GM12878 (cell line): ENCODE measurements at regions not wholly inside any gene's neighbourhood (a gene's known extent, or its start where the extent isn't known, plus 50 kb on each side); places are given as distances from the start of the nearest gene placed in this dataset.

Source experiments
- ATAC-seq: fragments of 200-7000 bp; cut with Tn5 transposase; 3 replicates; pipeline ENCODE4 v1.9.1; 2020; ENCODE audit warnings: mild to moderate bottlenecking, moderate library complexity
- BruUV-seq: library from RNA; stranded (reverse); fragments of 400-500 nt; replicated peaks from 2 replicates; lab custom pipeline; 2021; lab: Mats Ljungman, UMichigan
- CTCF ChIA-PET: fragments of 300-600 bp; sonication (Branson Sonifier 250); formaldehyde crosslinking; extraction: SDS; loops from one replicate; lab custom pipeline; 2021; ENCODE audit warnings: inconsistent platforms; lab: Yijun Ruan, JAX
- POLR2A ChIA-PET: fragments of 350-600 bp; formaldehyde crosslinking; extraction: SDS; loops from one replicate; lab custom pipeline; 2021; ENCODE audit warnings: inconsistent platforms; lab: Charles Lee
- RAD21 ChIA-PET: fragments of 300-600 bp; sonication (Branson Sonifier 250); formaldehyde crosslinking; loops from one replicate; lab custom pipeline; 2023; ENCODE audit warnings: antibody characterized with exemption; ENCODE audit not compliant: unreplicated experiment; lab: Charles Lee
- SMC1A ChIA-PET: fragments of 300-600 bp; sonication (Branson Sonifier 250); formaldehyde crosslinking; loops from one replicate; lab custom pipeline; 2023; ENCODE audit not compliant: unreplicated experiment, uncharacterized antibody; lab: Charles Lee
- DNase-seq: peaks from one replicate; pipeline ENCODE4 v3.0.0-alpha.2; 2011; ENCODE audit warnings: low read depth, low spot score
- FAIRE-seq: peaks from 3 replicates; lab custom pipeline; 2011; peaks lifted over from hg19 to GRCh38; lab: Jason Lieb, UNC
- H2AFZ ChIP-seq: 2 replicates; pipeline ENCODE4 v1.6.0; 2011; ENCODE audit warnings: low read depth, low read length, control low read depth; ENCODE audit not compliant: control insufficient read depth
- H3K27ac ChIP-seq: 2 replicates; pipeline ENCODE4 v1.5.1; 2011; ENCODE audit warnings: control low read depth; ENCODE audit not compliant: control insufficient read depth, insufficient read depth
- H3K27me3 ChIP-seq, 2 experiments: replicated peaks in 1 of 2; 2 replicates each; pipeline versions ENCODE4 v1.6.0 to v1.6.1; 2011; ENCODE audit warnings: low read length in 1 of 2; ENCODE audit not compliant: control insufficient read depth in 2 of 2, insufficient read depth in 2 of 2
- H3K36me3 ChIP-seq, 2 experiments: 2 replicates each; pipeline ENCODE4 v1.5.1; 2011; ENCODE audit warnings: low read length in 1 of 2; ENCODE audit not compliant: control insufficient read depth in 2 of 2, insufficient read depth in 2 of 2
- H3K4me1 ChIP-seq: 2 replicates; pipeline ENCODE4 v1.6.1; 2011; ENCODE audit warnings: mild to moderate bottlenecking, low read length, moderate library complexity, mixed read lengths; ENCODE audit not compliant: control insufficient read depth, insufficient read depth
- H3K4me2 ChIP-seq: 2 replicates; pipeline ENCODE4 v1.6.0; 2011; ENCODE audit warnings: control low read depth; ENCODE audit not compliant: control insufficient read depth, insufficient read depth
- H3K4me3 ChIP-seq: fragments of 200-600 bp; sonication (generic); 2 replicates; pipeline ENCODE4 v1.5.1; 2016
- H3K79me2 ChIP-seq: 2 replicates; pipeline ENCODE4 v1.6.0; 2011; ENCODE audit warnings: low read length; ENCODE audit not compliant: control insufficient read depth, insufficient read depth
- H3K9ac ChIP-seq: 2 replicates; pipeline ENCODE4 v1.8.0; 2011; ENCODE audit warnings: low read length, control low read depth, mixed read lengths; ENCODE audit not compliant: control insufficient read depth, insufficient read depth
- H3K9me3 ChIP-seq: replicated peaks from 3 replicates; pipeline ENCODE4 v1.5.1; 2011; ENCODE audit warnings: mild to moderate bottlenecking, low read length; ENCODE audit not compliant: control insufficient read depth, insufficient read depth
- H4K20me1 ChIP-seq: 2 replicates; pipeline ENCODE4 v1.6.0; 2011; ENCODE audit not compliant: control insufficient read depth, insufficient read depth
- CBX5 ChIP-seq: sonication (generic); IDR thresholded peaks from 2 replicates; pipeline ENCODE4 v1.6.1; 2016; ENCODE audit warnings: low read depth, moderate library complexity, mild to moderate bottlenecking, inconsistent platforms
- CHD2 ChIP-seq: IDR thresholded peaks from 2 replicates; pipeline ENCODE4 v1.6.1; 2011; ENCODE audit warnings: low read depth, low read length, improper control_type of control experiment, borderline replicate concordance
- EGR1 ChIP-seq, 2 experiments: IDR thresholded peaks; 1 replicate in 1 of 2; 2 replicates in 1 of 2; pipeline ENCODE4 v1.6.1; 2011 to 2012; ENCODE audit warnings: low read depth in 2 of 2, low read length in 2 of 2, borderline replicate concordance in 1 of 2, mild to moderate bottlenecking in 1 of 2, moderate library complexity in 1 of 2
- GATAD2B ChIP-seq: fragments of 450-650 bp; conservative IDR thresholded peaks from 2 replicates; pipeline ENCODE4 v1.6.1; 2017; ENCODE audit warnings: low read depth, mild to moderate bottlenecking, moderate library complexity
- RAD21 ChIP-seq: IDR thresholded peaks from 2 replicates; pipeline ENCODE4 v1.6.1; 2011; ENCODE audit warnings: mild to moderate bottlenecking, low read depth, low read length, moderate library complexity; ENCODE audit not compliant: insufficient read depth
- RB1 ChIP-seq: fragments of 450-650 bp; formaldehyde crosslinking; IDR thresholded peaks from 2 replicates; pipeline ENCODE4 v1.6.1; 2017; ENCODE audit warnings: mild to moderate bottlenecking, borderline replicate concordance
- SMC3 ChIP-seq: IDR thresholded peaks from 2 replicates; pipeline ENCODE4 v1.6.1; 2011; ENCODE audit warnings: low read length, improper control_type of control experiment, borderline replicate concordance
- YY1 ChIP-seq: IDR thresholded peaks from 2 replicates; pipeline ENCODE4 v1.6.1; 2011; ENCODE audit warnings: low read depth, mild to moderate bottlenecking, low read length
- ZNF217 ChIP-seq: fragments of 450-650 bp; IDR thresholded peaks from 2 replicates; pipeline ENCODE4 v1.6.1; 2017; ENCODE audit warnings: antibody characterized with exemption, mild to moderate bottlenecking
- WGBS: methylation state at CpG from one replicate; pipeline ENCODE4 v1.1.6; 2016; ENCODE audit warnings: low lambda C conversion rate; ENCODE audit not compliant: insufficient replicate concordance, insufficient coverage; ENCODE audit errors: missing lambda C conversion rate; 5-methylcytosine and 5-hydroxymethylcytosine counted together
- in situ Hi-C: fragments of 300-500 bp; cut with MboI; formaldehyde crosslinking; loops from 9 replicates; pipeline ENCODE4 v1.14.3; 2018; ENCODE audit warnings: mixed read lengths
- intact Hi-C: fragments of 100-400 bp; cut with micrococcal nuclease; formaldehyde crosslinking; loops from one replicate; pipeline ENCODE4 v1.14.2; 2022; ENCODE audit not compliant: unreplicated experiment
- TF ChIP-seq, protein P1 (sequence below), 3 experiments: IDR thresholded peaks in 2 of 3; conservative IDR thresholded peaks in 1 of 3; 2 replicates each; pipeline ENCODE4 v1.5.1; 2011; ENCODE audit warnings: low read depth in 3 of 3, low read length in 3 of 3, mild to moderate bottlenecking in 3 of 3, control low read depth in 2 of 3, moderate library complexity in 2 of 3, inconsistent platforms in 1 of 3, mixed read lengths in 1 of 3; ENCODE audit not compliant: control insufficient read depth in 2 of 3, insufficient read depth in 1 of 3; ENCODE audit errors: extremely low read depth in 1 of 3
- TF ChIP-seq, protein P2 (sequence below): fragments of 450-650 bp; formaldehyde crosslinking; IDR thresholded peaks from 2 replicates; pipeline ENCODE4 v1.5.0; 2022; ENCODE audit warnings: mild to moderate bottlenecking, missing genetic modification characterization

DNA sequence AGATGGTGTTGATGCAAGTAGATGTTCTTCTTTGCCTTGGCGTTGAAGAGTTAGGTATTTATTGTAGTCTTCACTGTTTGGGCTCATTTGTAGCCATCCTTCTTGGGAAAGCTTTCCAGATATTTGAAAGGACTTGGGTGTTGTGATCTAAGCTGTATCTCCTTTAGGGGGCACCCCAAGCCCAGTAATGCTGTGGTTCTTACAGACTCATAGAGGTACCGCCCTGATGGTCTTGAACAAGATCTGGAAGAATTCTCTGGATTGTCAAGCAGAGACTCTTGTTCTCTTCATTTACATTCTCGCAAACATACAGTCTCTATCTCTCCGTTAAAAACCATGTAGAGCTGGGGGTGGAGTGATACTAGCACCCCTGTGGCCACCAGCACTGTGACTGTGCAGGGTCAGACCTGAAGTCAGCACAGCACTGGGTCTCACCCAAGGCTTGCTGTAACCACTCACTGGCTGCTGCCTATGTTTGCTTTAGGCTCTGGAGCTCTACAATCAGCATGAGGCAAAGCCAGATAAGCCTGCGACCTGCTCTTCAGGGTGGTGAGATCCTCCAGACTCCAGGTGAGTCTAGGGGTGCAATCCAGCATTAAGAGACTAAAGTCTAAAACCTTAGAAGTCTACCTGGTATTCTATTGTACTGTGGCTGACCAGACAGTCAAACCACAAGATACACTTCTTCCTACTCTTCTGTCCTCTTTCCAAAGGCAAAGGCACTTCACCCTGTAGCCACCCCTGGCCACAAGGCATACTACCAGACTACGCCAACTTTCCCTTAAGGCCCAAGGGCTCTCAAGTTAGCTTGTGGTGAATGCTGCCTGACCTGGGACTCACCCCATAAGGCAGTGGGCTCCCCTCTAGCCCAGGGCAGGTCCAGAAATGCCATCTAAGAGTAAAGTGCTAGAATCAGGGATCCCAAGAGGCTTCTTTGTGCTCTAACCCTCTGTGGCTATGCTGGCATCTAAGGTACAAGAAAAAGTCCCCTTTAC lies 209.7 kb upstream of the TMEM196 start:
- ChIA-PET SMC1A (interaction anchor here (0.6 to 5.8 kb wide), 41 partner anchors 9 to 614 kb away, joined by 3 to 74 read pairs (median 5); no protein-coding TSS in a partner anchor), RAD21 (interaction anchor here (0.6 to 4.3 kb wide), 31 partner anchors 23 to 617 kb away, joined by 3 to 42 read pairs (median 4); no protein-coding TSS in a partner anchor), CTCF (interaction anchor here (0.7 to 5.9 kb wide), 50 partner anchors 9 to 633 kb away, joined by 3 to 113 read pairs (median 4); partner anchors contain the start of gene ABCB5), POLR2A (interaction anchor here (0.6 to 1.0 kb wide), 4 partner anchors 11 to 333 kb away, joined by 3 to 4 read pairs (median 3); no protein-coding TSS in a partner anchor)
- Histone ChIP-seq H3K27me3 (no peaks in the 10 kb centered on the region), H3K79me2 (no peaks in the 10 kb centered on the region), H3K4me1 (no peaks in the 10 kb centered on the region; the same call in 1 of the 2 replicates), H2AFZ (peak overlapping the region; percentile 21; the same call in 1 of the 2 replicates), H3K4me2 (no peak overlapping the region), H3K9ac (no peak overlapping the region), H3K4me3 (no peak overlapping the region), H3K9me3 (no peaks in the 10 kb centered on the region), H3K36me3 (no peaks in the 10 kb centered on the region), H4K20me1 (no peaks in the 10 kb centered on the region), H3K27ac (no peak overlapping the region)
- DNase-seq (peak; percentile 38), FAIRE-seq (peak; percentile 47), ATAC-seq (peak; percentile 86)
- in situ Hi-C loops: loop anchor here (5.0 kb wide), 2 partner anchors 334 to 614 kb away; no protein-coding TSS in a partner anchor
- intact Hi-C loops: loop anchor here (1.0 to 5.0 kb wide), 9 partner anchors 130 to 615 kb away; no protein-coding TSS in a partner anchor
- TF ChIP-seq EGR1 (IDR thresholded peaks at IDR 0.05; ENCODE audit: borderline replicate concordance in 1 of 2, low read depth in 2 of 2, low read length in 2 of 2): no peak
- peak; percentile 58 for TF ChIP-seq SMC3
- TF ChIP-seq CHD2: no peak
- no peak for TF ChIP-seq GATAD2B
- peak; percentile 89 for TF ChIP-seq RAD21
- TF ChIP-seq YY1: 0 out of 2 replicates have a peak, but pooled peaks have one; percentile 24
- no peak for TF ChIP-seq CBX5
- TF ChIP-seq, protein P1, sequence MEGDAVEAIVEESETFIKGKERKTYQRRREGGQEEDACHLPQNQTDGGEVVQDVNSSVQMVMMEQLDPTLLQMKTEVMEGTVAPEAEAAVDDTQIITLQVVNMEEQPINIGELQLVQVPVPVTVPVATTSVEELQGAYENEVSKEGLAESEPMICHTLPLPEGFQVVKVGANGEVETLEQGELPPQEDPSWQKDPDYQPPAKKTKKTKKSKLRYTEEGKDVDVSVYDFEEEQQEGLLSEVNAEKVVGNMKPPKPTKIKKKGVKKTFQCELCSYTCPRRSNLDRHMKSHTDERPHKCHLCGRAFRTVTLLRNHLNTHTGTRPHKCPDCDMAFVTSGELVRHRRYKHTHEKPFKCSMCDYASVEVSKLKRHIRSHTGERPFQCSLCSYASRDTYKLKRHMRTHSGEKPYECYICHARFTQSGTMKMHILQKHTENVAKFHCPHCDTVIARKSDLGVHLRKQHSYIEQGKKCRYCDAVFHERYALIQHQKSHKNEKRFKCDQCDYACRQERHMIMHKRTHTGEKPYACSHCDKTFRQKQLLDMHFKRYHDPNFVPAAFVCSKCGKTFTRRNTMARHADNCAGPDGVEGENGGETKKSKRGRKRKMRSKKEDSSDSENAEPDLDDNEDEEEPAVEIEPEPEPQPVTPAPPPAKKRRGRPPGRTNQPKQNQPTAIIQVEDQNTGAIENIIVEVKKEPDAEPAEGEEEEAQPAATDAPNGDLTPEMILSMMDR (IDR thresholded peaks at IDR 0.05 in 2 of 3, conservative IDR thresholded peaks at IDR 0.05 in 1 of 3; ENCODE audit: control insufficient read depth in 2 of 3, extremely low read depth in 1 of 3, insufficient read depth in 1 of 3, low read depth in 3 of 3, low read length in 3 of 3): peak; percentile 43 to 55 (median 46); a peak in 5 of 6 replicates
- TF ChIP-seq, protein P2, sequence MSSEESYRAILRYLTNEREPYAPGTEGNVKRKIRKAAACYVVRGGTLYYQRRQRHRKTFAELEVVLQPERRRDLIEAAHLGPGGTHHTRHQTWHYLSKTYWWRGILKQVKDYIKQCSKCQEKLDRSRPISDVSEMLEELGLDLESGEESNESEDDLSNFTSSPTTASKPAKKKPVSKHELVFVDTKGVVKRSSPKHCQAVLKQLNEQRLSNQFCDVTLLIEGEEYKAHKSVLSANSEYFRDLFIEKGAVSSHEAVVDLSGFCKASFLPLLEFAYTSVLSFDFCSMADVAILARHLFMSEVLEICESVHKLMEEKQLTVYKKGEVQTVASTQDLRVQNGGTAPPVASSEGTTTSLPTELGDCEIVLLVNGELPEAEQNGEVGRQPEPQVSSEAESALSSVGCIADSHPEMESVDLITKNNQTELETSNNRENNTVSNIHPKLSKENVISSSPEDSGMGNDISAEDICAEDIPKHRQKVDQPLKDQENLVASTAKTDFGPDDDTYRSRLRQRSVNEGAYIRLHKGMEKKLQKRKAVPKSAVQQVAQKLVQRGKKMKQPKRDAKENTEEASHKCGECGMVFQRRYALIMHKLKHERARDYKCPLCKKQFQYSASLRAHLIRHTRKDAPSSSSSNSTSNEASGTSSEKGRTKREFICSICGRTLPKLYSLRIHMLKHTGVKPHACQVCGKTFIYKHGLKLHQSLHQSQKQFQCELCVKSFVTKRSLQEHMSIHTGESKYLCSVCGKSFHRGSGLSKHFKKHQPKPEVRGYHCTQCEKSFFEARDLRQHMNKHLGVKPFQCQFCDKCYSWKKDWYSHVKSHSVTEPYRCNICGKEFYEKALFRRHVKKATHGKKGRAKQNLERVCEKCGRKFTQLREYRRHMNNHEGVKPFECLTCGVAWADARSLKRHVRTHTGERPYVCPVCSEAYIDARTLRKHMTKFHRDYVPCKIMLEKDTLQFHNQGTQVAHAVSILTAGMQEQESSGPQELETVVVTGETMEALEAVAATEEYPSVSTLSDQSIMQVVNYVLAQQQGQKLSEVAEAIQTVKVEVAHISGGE: no peak
- TF ChIP-seq ZNF217: no peak
- 0 out of 2 replicates have a peak, but pooled peaks have one; percentile 27 for TF ChIP-seq RB1
- BruUV-seq: no TSS peak
- WGBS: 33% methylated on average over 6 of the region's 6 CpGs
